CD14-positive monocyte (primary cell): ENCODE measurements at regions not wholly inside any gene's neighbourhood (a gene's known extent, or its start where the extent isn't known, plus 50 kb on each side); places are given as distances from the start of the nearest gene placed in this dataset.

Experiments used
- DNase-seq, 3 donors: peaks; one replicate each; pipeline ENCODE4 v3.0.0-alpha.2; 2011 to 2022
- H2AFZ ChIP-seq: 2 replicates; pipeline ENCODE4 v1.6.0; 2012; ENCODE audit warnings: mild to moderate bottlenecking, low read depth, low read length, inconsistent platforms; ENCODE audit not compliant: insufficient read depth, poor library complexity, severe bottlenecking
- H3K27ac ChIP-seq, 2 donors: 1 replicate in 1 of 2; 2 replicates in 1 of 2; pipeline ENCODE4 v1.5.1; 2012 to 2013; ENCODE audit warnings: low read length in 2 of 2, control low read depth in 1 of 2, inconsistent platforms in 1 of 2, low read depth in 1 of 2, mild to moderate bottlenecking in 1 of 2
- H3K27me3 ChIP-seq, 2 donors: one replicate each; pipeline versions ENCODE4 v1.6.0 to v1.6.1; 2011 to 2013; ENCODE audit warnings: low read length in 2 of 2; ENCODE audit not compliant: control insufficient read depth in 2 of 2, insufficient read depth in 2 of 2
- H3K36me3 ChIP-seq, 2 donors: replicated peaks in 1 of 2; 1 replicate in 1 of 2; 2 replicates in 1 of 2; pipeline versions ENCODE4 v1.5.1 to v1.6.1; 2012 to 2013; ENCODE audit warnings: low read length in 2 of 2, control low read depth in 1 of 2, inconsistent platforms in 1 of 2, mild to moderate bottlenecking in 1 of 2; ENCODE audit not compliant: insufficient read depth in 2 of 2, control insufficient read depth in 1 of 2
- H3K4me1 ChIP-seq, 2 donors: 1 replicate in 1 of 2; 2 replicates in 1 of 2; pipeline versions ENCODE4 v1.5.1 to v1.6.1; 2012 to 2013; ENCODE audit warnings: low read length in 2 of 2, control low read depth in 1 of 2, inconsistent platforms in 1 of 2, mild to moderate bottlenecking in 1 of 2, moderate library complexity in 1 of 2; ENCODE audit not compliant: insufficient read depth in 2 of 2, control insufficient read depth in 1 of 2
- H3K4me2 ChIP-seq: replicated peaks from 2 replicates; pipeline ENCODE3; 2012; ENCODE audit warnings: low read length, moderate library complexity, mild to moderate bottlenecking; ENCODE audit not compliant: poor library complexity, severe bottlenecking; ENCODE audit errors: extremely low read depth
- H3K4me3 ChIP-seq, 3 experiments: fragments of 200-600 bp in 1 of 3; sonication (generic) in 1 of 3; replicated peaks in 1 of 3; 1 replicate in 2 of 3; 2 replicates in 1 of 3; pipeline ENCODE4 v1.5.1; 2011 to 2013; ENCODE audit warnings: low read length in 3 of 3, mild to moderate bottlenecking in 3 of 3, control low read depth in 2 of 3, low read depth in 2 of 3, inconsistent platforms in 1 of 3, moderate library complexity in 1 of 3
- H3K79me2 ChIP-seq: 2 replicates; pipeline ENCODE4 v1.6.0; 2012; ENCODE audit warnings: mild to moderate bottlenecking, control low read depth, inconsistent platforms, low read length, moderate library complexity; ENCODE audit not compliant: insufficient read depth
- H3K9ac ChIP-seq: 2 replicates; pipeline ENCODE4 v1.6.0; 2017; ENCODE audit warnings: low read length, mild to moderate bottlenecking; ENCODE audit not compliant: insufficient read depth, poor library complexity, severe bottlenecking
- H3K9me3 ChIP-seq, 2 donors: replicated peaks in 1 of 2; 1 replicate in 1 of 2; 2 replicates in 1 of 2; pipeline versions ENCODE4 v1.5.1 to v1.6.1; 2012 to 2013; ENCODE audit warnings: low read length in 2 of 2, control low read depth in 1 of 2; ENCODE audit not compliant: control insufficient read depth in 1 of 2, insufficient read depth in 1 of 2
- H4K20me1 ChIP-seq: 2 replicates; pipeline ENCODE4 v1.6.0; 2012; ENCODE audit warnings: mild to moderate bottlenecking, low read length, control low read depth, moderate library complexity; ENCODE audit not compliant: insufficient read depth
- H3K27ac Mint-ChIP-seq, 7 donors: one replicate each; pipeline ENCODE4 v1.8.0; 2020; ENCODE audit warnings: mild to moderate bottlenecking in 7 of 7, mixed read lengths in 7 of 7, moderate library complexity in 6 of 7, inconsistent platforms in 2 of 7
- H3K27me3 Mint-ChIP-seq, 3 donors: one replicate each; pipeline ENCODE4 v1.8.0; 2021 to 2022; ENCODE audit warnings: low read depth in 3 of 3, mild to moderate bottlenecking in 3 of 3, mixed read lengths in 3 of 3, moderate library complexity in 3 of 3, inconsistent platforms in 1 of 3
- H3K36me3 Mint-ChIP-seq, 2 donors: one replicate each; pipeline ENCODE4 v1.8.0; 2020; ENCODE audit warnings: mixed read lengths in 2 of 2, inconsistent platforms in 1 of 2, mild to moderate bottlenecking in 1 of 2
- H3K4me1 Mint-ChIP-seq: one replicate; pipeline ENCODE4 v1.8.0; 2020; ENCODE audit warnings: mild to moderate bottlenecking, mixed read lengths
- H3K4me3 Mint-ChIP-seq, 2 donors: one replicate each; pipeline ENCODE4 v1.8.0; 2020; ENCODE audit warnings: mild to moderate bottlenecking in 2 of 2, mixed read lengths in 2 of 2, moderate library complexity in 1 of 2
- H3K9me3 Mint-ChIP-seq, 7 donors: one replicate each; pipeline ENCODE4 v1.8.0; 2020 to 2022; ENCODE audit warnings: mixed read lengths in 7 of 7, mild to moderate bottlenecking in 6 of 7, moderate library complexity in 6 of 7, inconsistent platforms in 2 of 7
- CTCF ChIP-seq: fragments of 200-600 bp; IDR thresholded peaks from one replicate; pipeline ENCODE4 v1.8.0; 2022; ENCODE audit warnings: antibody characterized with exemption, mild to moderate bottlenecking
- WGBS: methylation state at CpG from one replicate; pipeline ENCODE4 v1.1.5; 2013; ENCODE audit warnings: missing lambda C conversion rate; ENCODE audit not compliant: insufficient coverage; 5-methylcytosine and 5-hydroxymethylcytosine counted together
- intact Hi-C, 2 donors: fragments of 100-400 bp; cut with micrococcal nuclease; formaldehyde crosslinking; loops; one replicate each; pipeline versions ENCODE4 v1.15.0 to v1.15.1; 2023

DNA sequence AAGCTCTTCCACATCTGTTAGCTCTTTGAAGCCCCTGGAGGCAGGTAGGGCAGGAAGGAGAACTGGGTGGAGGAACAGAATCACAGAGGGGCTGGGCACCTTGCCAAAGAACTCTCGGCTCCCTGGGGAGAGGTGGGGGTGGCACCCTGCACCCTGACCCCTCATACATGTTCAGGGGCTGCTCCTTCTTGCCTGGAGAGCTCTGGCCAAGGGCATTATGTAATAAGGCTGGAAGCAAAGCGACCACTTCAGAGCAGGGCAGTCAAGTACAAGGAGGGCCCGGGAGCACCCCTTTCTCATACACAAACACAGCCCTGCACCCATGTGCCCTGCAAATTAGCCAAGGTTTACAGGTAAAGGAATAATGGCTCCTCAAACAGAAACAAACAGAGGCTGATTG lies 351.9 kb upstream of the TSHZ3 start:
- H3K36me3 ChIP-seq: no peaks in the 10 kb centered on the region
- H3K27me3 ChIP-seq: no peaks in the 10 kb centered on the region
- no peaks in the 10 kb centered on the region for H3K36me3 Mint-ChIP-seq
- H3K79me2 ChIP-seq: no peaks in the 10 kb centered on the region
- H3K4me3 ChIP-seq: no peak overlapping the region
- H3K4me1 Mint-ChIP-seq: no peaks in the 10 kb centered on the region
- H3K9me3 Mint-ChIP-seq: peaks cover 5 to 20% (median 7%) of the 10 kb centered on the region in 7 donors
- H3K4me1 ChIP-seq: no peaks in the 10 kb centered on the region
- no peak overlapping the region for H3K4me3 Mint-ChIP-seq
- no peak overlapping the region for H3K27ac Mint-ChIP-seq
- peaks cover 0 to 2% (median 0%) of the 10 kb centered on the region in 3 donors for H3K27me3 Mint-ChIP-seq
- H3K27ac ChIP-seq: no peak overlapping the region
- H3K9ac ChIP-seq: no peak overlapping the region
- no peak overlapping the region for H2AFZ ChIP-seq
- no peaks in the 10 kb centered on the region for H4K20me1 ChIP-seq
- peaks cover 11% of the 10 kb centered on the region in 2 donors for H3K9me3 ChIP-seq
- intact Hi-C loops: no loop called here
- TF ChIP-seq CTCF: no peak
- DNase-seq: no peak
- no CpG with 5 or more reads among the region's 3 CpGs for WGBS
- H3K4me2 ChIP-seq: no peak overlapping the region

DNA sequence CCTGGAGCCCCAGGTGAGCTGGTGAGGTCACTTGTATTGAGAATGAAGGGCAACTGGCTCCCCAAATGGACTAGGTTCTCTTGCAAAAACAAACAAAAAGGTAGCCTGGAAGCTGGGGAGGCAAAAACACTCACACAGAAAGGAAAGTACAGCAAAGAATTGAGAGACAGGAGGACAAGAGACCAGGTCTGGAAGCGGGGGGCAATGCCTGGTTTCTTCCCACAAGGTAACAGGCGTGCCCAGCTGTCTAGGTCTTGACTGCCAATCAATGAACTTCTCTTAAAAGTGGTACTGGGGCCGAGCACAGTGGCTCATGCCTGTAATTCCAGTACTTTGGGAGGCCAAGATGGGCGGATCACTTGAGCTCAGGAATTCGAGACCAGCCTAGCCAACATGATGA lies 356.4 kb upstream of the TSHZ3 start:
- Histone ChIP-seq H3K9me3 (peaks cover 8 to 11% of the 10 kb centered on the region in 2 donors), H3K79me2 (no peaks in the 10 kb centered on the region), H2AFZ (no peak overlapping the region), H4K20me1 (no peaks in the 10 kb centered on the region), H3K4me2 (no peak overlapping the region), H3K9ac (no peak overlapping the region), H3K4me1 (no peaks in the 10 kb centered on the region), H3K36me3 (no peaks in the 10 kb centered on the region), H3K27ac (no peak overlapping the region), H3K27me3 (no peaks in the 10 kb centered on the region), H3K4me3 (no peak overlapping the region)
- H3K4me3 Mint-ChIP-seq: no peak overlapping the region
- TF ChIP-seq CTCF: no peak
- intact Hi-C loops: no loop called here
- H3K27ac Mint-ChIP-seq: no peak overlapping the region
- WGBS: 86% methylated on average over 3 of the region's 5 CpGs
- DNase-seq: no peak
- peaks cover 4 to 12% (median 6%) of the 10 kb centered on the region in 7 donors for H3K9me3 Mint-ChIP-seq
- no peaks in the 10 kb centered on the region for H3K36me3 Mint-ChIP-seq
- no peaks in the 10 kb centered on the region for H3K4me1 Mint-ChIP-seq
- peaks cover 0 to 2% (median 0%) of the 10 kb centered on the region in 3 donors for H3K27me3 Mint-ChIP-seq
